Epithelial cell of proximal tubule (primary cell): ENCODE measurements at regions not wholly inside any gene's neighbourhood (a gene's known extent, or its start where the extent isn't known, plus 50 kb on each side); places are given as distances from the start of the nearest gene placed in this dataset.

Experiments
- DNase-seq: peaks from one replicate; pipeline ENCODE4 v3.0.0-alpha.2; 2011; ENCODE audit warnings: low read depth
- H3K4me3 ChIP-seq: 2 replicates; pipeline ENCODE4 v1.5.1; 2011; ENCODE audit warnings: low read depth, mild to moderate bottlenecking, low read length
- TF ChIP-seq, protein P1 (sequence below): conservative IDR thresholded peaks from 2 replicates; pipeline ENCODE4 v1.5.1; 2012; ENCODE audit warnings: low read depth, mild to moderate bottlenecking, low read length

- H3K4me3 ChIP-seq, result no peak overlapping the region
- TF ChIP-seq, protein P1, sequence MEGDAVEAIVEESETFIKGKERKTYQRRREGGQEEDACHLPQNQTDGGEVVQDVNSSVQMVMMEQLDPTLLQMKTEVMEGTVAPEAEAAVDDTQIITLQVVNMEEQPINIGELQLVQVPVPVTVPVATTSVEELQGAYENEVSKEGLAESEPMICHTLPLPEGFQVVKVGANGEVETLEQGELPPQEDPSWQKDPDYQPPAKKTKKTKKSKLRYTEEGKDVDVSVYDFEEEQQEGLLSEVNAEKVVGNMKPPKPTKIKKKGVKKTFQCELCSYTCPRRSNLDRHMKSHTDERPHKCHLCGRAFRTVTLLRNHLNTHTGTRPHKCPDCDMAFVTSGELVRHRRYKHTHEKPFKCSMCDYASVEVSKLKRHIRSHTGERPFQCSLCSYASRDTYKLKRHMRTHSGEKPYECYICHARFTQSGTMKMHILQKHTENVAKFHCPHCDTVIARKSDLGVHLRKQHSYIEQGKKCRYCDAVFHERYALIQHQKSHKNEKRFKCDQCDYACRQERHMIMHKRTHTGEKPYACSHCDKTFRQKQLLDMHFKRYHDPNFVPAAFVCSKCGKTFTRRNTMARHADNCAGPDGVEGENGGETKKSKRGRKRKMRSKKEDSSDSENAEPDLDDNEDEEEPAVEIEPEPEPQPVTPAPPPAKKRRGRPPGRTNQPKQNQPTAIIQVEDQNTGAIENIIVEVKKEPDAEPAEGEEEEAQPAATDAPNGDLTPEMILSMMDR, result no peak
- no peak for DNase-seq
Observed at GRCh38 chr2:16291226-16291625, 350.9 kb downstream of the MYCN start.

DNA sequence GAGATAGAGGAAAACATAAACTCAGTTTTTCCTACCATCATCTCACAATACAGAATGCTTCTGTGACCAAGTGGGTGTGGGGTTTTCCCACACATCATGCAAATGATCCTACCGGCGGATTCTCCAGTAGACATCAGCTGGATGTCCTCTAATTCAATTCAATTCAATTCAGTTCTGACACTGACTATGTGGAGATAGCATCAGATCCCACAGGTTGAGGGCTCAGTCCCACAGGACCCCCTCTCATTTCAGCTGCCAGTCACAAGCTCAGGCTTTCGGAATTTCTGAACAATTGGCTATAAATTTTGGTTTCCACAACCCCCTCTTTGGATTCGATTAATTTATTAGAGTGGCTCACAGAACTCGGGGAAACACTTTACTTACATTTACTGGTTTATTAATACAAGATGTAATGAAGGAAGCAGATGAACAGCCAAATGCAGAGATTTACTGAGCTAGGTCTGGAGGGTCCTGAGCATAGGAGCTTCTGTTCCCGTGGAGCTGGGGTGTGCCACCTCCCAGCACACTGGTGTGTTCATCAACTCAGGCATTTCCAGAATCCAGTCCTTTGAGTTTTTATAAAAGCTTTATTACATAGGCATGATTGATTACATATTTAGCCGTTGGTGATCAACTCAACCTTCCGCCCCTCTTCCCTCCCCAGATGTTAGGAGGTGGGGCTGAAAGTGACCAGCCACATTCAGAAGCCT lies 350.1 kb downstream of the MYCN start:
- TF ChIP-seq, protein P1, result no peak
- no peak overlapping the region for H3K4me3 ChIP-seq
- DNase-seq, result no peak

GRCh38 chr2:16288371-16289112 lies 348.2 kb downstream of the MYCN start:
- TF ChIP-seq, protein P1, result no peak
- DNase-seq, result no peak
- no peak overlapping the region for H3K4me3 ChIP-seq

- TF ChIP-seq, protein P1, result no peak
- H3K4me3 ChIP-seq, result no peak overlapping the region
- no peak for DNase-seq
Observed at GRCh38 chr2:16287831-16288230, 347.5 kb downstream of the MYCN start.

DNA sequence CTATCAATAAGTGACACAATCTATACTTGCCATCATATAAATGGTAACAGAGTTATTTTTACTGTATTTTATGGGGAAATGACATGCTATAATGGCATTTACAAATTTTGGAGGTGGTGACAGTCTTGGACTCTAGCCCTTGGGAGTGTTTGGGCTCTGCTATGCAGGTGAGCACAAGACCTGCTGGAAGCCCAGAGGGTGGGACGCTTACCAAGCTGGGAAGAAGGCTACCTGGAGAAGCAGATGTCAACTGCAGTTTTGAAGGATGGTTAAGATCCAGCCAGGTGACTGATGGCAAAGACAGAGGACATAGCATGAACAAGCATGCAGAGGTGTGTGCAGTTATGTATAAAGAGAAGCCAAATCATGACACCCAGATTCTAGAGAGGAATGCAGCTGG lies 346.9 kb downstream of the MYCN start:
- TF ChIP-seq, protein P1, result no peak
- DNase-seq, result no peak
- no peak overlapping the region for H3K4me3 ChIP-seq

DNA sequence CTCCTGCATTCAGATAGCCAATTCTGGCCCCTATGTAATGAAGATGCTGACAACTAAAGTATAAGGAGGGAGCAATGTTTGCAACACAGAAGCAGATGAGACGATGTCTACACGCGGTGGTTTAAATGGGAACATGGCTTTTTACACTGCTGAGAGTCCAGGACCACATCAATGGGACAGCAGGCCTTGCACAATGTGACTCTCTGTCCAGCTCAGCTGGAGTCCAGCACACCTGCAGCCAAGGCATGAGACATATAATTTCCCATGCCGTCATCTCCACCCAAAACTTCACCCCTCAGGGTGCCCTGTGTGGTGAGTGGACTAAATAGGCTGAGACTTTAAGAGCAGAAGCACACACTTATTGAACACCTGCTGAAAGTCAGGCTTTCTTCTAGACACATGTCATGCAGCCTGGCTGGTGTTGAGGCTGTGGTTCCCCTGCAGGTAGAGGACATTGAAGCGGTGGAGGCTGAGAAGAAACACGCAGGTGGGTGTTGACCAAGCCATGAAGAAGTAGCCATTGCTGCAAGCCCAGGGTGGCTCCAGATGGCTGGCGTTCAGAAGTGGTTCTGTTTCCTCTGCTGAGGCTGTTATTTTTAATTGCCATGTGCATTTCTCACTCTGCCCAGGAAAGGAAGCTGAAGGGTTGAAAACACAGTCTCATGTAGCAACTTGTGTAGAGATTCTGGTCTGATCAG lies 345.6 kb downstream of the MYCN start:
- DNase-seq, result no peak
- TF ChIP-seq, protein P1, result no peak
- no peak overlapping the region for H3K4me3 ChIP-seq
